Colon (tissue), 2 donors: ENCODE measurements at regions not wholly inside any gene's neighbourhood (a gene's known extent, or its start where the extent isn't known, plus 50 kb on each side); places are given as distances from the start of the nearest gene placed in this dataset.
"Not testable (repeated sequence)": the region's sequence is repeated elsewhere in the genome, so short reads cannot be mapped to it uniquely, and the experiment has no call there.

ENCODE experiments used
- FAIRE-seq: peaks from 2 replicates; lab custom pipeline; 2012; peaks lifted over from hg19 to GRCh38; lab: Jason Lieb, UNC
- donor health status: control.
- donor health status: control.

DNA sequence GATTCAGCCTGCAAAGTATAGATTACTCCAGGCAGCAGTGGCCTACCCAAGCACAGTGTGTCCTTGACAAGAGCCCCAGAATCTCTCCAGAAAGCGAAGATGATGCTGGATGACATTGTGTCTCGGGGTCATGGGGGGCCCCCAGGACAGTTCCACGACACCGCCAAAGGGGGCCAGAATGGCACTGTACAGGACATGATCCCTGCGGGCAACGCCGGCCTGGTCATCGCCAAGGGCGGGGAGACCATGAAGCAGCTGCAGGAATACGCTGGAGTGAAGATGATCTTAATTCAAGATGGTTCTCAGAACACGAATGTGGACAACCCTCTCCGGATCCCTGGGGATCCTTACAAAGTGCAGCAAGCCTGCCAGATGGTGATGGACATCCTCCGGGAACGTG is 107.0 kb upstream of the MTAP start:
- FAIRE-seq: no peak

DNA sequence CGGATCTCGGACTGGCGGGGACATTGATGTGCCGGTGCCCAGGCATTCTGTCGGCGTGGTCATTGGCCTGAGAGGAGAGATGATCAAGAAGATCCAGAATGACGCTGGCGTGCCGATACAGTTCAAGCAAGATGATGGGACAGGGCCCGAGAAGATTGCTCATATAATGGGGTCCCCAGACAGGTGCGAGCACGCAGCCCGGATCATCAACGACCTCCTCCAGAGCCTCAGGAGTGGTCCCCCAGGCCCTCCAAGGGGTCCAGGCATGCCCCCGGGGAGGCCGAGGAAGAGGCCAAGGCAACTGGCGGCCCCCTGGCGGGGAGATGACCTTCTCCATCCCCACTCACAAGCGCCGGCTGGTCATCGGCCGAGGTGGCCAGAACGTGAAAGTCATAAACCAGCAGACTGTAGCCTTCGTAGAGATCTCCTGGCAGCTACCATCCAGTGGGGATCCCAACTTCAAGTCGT is 106.5 kb upstream of the MTAP start:
- no peak for FAIRE-seq

DNA sequence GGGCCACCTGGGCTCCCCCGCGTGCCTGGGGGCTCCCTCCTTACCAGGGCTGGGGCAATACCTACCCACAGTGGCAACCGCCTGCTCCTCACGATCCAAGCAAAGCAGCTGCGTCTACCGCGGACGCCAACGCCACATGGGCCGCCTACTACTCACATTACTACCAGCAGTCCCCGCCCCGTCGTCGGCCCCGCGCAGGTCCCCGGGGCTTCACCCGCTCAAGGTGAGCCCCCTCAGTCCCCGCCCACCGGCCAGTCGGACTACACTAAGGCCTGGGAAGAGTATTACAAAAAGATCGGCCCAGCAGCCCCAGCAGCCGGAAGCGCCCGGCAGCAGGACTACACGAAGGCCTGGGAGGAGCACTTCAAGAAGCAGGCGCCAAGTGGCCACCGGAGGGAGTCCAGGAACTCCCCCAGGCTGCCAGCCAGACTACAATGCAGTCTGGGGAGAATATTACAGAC is 106.0 kb upstream of the MTAP start:
- FAIRE-seq: no peak

DNA sequence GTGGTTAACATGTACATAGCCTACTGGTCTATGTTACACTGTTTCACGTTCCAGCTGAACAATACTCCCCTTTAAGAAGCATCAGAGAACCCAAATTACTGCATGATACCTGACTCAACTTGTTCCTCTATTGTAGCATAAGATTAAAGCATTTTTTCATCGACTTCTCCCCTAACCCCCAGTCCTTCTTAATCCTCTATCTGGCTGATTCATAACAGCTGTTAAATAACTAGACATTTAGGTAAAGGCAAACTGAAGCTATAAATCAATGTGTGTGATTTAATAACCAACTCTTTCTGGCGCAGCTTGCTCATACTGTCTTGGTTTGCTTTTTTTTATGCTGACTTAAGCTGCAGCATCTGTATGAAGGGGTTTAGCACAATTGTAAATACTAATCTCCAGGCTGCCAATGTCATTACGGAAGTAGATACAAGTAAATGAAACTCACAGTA is 94.2 kb upstream of the MTAP start:
- FAIRE-seq: no peak

DNA sequence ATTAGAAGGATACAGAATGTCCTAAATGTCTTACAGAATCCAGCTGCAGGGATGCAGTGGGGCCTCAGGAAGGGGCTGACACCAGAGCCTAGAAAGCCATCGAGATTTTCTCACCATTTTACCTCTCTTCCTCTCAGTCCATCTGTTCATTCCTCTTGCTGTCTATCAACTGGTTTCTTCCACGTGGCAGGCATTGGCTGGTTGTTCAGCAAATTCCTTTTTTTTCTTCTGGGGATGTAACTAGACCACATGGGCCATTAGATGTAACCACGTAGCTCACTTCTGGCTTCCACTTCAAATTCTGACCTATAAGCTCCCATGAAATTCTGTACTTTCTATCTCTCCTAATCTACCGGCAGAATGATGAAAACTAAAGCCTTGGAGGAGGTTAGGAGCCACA is 93.6 kb upstream of the MTAP start:
- no peak for FAIRE-seq

DNA sequence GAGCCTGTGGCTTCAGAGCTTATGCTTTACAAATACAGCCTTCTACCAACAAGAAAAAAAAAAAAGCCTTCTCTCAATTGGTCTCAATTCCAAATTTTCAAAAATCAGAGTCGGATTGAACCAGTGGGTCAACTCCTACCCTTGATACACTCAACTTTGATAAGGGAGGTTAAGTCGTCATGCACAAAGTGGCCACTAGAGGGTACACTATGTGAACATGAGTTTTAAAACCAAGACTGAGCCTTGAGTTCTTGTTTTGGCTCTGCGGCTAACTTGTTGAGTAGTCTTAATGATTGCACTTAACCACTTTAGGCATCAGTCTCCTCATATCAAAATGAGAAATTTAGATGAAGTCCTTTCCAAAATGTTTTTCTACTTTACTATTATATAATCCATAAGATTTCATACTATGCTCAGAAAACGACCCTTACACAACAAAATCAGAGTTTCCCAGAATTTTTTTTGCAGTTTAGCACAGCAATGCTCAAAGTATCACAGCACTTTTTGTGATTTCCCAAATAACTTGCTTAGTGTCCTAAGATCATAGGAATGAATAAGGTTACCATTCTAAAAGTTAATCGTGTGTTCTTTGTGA is 92.9 kb upstream of the MTAP start:
- no peak for FAIRE-seq

DNA sequence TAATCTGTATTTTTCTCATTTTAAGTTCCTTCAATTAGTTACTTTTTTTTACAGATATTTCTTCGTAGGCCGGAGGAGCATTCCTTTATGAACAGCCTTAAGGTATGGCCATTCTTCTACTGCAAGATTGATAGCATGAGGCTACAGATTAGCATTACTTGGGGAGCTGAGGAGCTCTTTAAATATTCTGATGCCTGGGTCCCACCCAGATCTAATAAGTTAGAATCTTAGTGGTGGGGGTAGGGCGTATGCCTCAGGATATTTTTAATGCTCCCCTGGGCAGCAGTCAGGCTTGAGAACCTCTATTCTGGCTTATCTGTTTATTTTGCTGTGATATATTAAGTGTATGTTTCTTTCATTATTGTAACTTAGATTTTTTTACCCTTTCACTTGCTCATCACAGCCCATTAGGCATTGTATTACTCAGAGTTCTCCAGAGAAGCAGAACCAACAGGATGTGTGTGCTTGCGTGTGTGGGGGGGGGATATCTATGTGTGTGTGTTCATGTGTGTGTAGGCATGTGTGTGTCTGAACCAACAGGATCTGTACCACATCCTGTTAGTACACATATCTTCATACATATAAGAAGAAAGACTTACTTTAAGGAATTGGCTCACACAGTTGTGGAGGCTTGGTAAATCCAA is 91.8 kb upstream of the MTAP start:
- no peak for FAIRE-seq

DNA sequence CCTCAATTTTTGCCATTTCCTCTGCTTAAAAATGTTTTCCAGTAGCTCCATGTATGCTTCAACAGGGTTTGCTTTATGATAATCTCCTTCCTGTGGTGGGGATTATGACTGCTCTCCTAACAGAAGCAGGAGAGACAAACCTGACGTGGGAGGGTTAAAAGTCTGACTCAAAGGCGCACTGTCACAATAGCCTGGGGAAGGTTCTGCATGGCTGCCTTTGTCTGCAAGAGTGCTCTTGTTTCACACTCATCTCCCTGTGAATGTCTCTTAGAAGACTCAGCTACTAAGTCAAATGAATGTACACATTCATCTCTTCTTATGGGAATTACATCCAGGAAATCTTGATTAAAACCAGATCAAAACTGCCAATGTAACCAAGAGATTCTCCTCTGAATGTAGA is 90.9 kb upstream of the MTAP start:
- no peak for FAIRE-seq

DNA sequence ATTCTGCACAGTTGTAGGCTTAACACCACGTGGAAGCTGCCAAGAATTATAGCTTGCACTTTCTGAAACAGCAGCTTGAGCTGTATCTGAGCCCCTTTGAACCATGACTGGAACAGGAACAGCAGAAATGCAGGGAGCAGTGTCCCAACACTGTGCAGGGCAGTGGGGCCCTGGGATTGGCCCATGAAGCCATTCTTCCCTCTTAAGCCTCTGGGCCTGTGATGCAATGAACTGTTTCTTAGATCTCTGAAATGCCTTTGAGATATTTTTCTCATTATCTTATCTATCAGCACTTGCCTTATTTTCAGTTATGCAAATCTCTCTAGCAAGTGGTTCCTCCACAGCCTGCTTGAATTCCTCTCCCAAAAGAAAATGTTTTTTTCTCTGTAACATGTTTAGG is 87.0 kb upstream of the MTAP start:
- no peak for FAIRE-seq

DNA sequence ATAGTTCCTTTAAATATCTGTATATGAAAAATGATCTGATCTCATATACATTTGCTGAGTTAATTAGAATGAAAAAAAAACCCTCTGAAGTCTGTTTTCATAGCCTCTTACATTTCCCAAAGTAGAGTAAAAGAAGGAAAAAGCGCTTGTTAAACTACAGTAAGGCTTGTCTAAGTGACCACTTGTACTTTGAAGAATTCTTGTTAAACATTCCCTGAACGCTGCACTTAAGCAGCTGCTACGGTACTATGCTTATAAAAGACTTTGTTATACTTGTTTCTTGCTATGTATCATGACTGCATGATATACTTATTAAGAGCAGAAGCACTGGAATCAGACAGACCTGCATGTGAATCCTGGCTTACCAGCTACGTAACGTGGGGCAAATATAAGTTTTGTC is 81.7 kb upstream of the MTAP start:
- no peak for FAIRE-seq

DNA sequence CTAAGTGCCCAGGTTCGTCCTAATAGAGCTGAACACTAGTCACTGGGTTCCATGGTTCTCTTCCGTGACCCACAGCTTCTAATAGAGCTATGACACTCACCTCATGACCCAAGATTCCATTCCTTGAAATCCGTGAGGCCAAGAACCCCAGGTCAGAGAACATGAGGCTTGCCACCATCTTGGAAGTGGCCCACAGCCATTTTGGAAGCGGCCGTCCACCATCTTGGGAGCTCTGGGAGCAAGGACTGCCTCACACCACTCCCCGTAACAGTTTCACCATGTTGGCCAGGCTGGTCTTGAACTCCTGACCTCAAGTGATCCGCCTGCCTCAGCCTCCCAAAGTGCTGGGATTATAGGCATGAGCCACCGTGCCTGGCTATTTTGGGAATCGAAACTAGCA is 75.0 kb upstream of the MTAP start:
- not testable (repeated sequence) for FAIRE-seq

DNA sequence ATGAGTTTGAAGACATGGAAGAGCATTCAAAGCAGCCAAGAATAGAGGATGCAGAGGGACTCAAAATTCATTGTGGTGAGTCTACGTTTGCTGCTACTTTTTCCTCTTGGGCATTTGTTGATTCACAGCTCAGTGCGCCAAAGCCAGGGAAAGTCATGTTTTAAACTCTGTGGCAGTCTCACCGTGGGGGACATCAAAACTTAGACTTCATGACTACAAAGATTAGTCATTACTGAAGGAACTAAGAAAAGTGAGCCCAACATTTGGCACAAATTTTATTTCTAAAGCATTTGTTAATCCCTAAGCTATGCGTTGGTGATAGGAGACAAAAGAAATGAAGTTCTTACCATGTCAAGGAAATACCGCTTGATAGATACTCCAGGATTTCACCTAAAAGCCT is 73.7 kb upstream of the MTAP start:
- FAIRE-seq: no peak

DNA sequence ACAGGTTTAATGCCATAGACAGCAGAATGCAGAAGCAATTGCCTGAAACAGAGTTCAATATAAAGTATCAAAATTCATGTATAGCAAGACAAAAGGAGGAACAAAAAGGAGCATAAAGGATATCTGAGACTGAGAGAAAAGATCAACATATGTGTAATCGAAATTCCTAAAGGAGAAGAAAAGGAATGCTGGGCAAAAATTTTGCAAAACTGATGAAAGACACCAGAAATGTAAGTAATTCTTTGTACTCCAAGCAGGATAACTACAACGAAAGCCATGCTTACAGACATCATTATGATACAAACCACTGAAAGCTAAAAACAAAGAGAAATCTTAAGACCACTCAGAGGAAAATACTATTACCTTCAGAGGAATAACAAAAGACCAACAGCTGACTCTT is 72.8 kb upstream of the MTAP start:
- FAIRE-seq: no peak

DNA sequence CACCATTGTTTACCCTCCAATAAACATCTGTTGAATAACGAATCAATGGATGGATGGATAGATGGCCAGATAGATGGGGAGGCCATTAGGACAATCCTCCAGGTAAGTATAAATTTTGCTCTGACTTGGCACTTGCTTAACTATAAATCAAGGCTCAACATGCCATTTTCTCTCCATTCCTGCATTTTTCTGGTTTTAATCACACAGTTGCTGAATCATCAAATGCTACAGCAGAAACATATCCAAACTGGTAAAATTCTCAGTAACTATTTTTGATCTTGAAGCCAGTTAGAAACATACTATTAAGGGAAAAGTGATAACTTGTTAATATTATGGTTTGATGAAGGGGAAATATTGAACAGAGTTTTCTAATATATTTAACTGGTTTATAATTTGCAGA is 71.5 kb upstream of the MTAP start:
- FAIRE-seq: no peak

DNA sequence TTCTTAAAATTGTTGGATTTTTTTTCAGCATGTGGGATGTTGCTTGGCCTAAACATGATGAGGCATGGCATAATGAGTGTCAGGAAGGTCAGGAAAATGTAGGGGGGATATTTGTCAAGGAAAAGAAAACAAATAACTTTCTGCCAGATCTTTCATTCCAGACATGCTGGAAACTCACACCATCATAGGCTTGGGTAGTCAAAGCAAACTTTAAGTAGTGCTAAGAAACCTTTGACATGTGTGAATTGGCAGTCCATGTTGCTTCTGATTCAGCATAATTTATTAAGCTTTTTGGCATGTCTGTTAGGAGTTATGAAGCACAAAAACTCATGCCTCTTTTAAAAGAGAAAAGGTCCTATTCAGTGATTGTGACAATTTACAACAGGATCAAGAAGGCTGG is 61.3 kb upstream of the MTAP start:
- FAIRE-seq: no peak

DNA sequence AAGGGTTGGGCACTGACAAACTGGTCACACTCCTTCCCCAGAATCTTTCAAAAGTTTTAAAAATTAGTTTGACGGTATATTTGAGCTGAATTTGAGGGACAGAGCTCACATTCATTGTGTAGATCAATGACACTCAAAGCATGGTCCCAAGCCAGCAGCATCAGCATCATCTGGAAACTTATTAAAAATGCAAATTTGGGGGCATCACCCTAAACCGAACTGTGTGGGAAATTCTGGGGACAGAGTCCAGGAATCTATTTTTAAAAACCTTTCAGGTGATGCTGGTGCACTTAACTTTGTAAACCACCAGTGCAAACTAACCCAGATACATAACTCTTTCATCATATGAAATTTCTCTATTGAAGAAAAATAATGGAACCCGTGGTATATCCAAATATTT is 58.1 kb upstream of the MTAP start:
- no peak for FAIRE-seq

DNA sequence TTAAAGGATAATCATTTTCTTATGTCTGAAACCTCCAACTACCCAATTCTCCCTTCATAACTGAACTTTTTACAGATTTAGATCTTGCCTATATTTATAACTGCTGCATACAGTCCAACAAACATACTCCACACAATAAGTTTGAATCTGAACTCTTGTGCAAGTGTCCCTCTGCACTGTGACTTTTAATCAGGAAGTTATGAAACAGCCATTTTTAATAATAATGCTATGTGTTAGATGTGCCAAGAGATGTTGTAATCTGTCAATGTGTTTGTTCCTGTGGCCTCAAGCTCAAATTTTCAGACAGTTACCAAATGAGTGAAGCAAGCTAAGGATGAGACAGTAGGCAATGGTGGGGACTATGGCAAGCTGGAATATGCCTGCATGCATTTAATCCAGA is 57.6 kb upstream of the MTAP start:
- FAIRE-seq: no peak

DNA sequence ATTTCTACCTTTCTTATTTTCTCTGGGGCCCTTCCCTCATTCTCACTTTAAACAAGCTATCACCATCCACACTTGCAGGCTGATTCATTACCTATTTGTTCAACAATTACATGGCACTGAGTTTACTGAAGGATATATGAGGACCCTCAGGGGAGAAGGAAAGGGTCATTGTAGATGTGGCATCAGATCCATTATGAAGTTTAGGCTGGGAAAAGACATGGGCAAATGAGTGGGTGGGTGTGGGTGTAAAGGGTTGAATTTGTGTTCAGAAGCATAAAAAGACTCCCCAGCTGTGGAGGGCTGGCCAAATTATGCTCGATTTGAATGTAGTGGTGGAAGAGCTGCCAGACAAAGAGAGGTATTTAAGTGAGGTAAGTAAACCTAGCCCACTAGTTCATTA is 55.9 kb upstream of the MTAP start:
- FAIRE-seq: no peak

DNA sequence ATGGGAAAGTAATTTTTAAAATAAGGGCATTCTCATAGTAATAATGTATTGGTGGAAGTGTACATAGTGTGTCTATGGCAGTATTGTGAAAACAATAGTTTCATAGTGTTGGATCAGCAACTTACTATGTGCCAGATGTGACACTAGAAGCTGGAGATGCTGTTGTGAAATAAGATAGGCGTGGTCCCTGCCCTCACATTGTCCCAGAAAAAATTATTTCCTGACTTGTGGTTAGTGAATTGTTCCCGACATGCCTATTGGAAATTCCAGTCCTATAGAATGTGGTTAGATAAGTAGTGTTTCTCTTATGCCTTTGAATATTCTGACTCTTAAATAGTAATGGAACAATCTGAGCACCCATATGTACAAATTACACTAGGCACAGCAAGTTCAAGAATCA is 55.3 kb upstream of the MTAP start:
- FAIRE-seq: no peak

DNA sequence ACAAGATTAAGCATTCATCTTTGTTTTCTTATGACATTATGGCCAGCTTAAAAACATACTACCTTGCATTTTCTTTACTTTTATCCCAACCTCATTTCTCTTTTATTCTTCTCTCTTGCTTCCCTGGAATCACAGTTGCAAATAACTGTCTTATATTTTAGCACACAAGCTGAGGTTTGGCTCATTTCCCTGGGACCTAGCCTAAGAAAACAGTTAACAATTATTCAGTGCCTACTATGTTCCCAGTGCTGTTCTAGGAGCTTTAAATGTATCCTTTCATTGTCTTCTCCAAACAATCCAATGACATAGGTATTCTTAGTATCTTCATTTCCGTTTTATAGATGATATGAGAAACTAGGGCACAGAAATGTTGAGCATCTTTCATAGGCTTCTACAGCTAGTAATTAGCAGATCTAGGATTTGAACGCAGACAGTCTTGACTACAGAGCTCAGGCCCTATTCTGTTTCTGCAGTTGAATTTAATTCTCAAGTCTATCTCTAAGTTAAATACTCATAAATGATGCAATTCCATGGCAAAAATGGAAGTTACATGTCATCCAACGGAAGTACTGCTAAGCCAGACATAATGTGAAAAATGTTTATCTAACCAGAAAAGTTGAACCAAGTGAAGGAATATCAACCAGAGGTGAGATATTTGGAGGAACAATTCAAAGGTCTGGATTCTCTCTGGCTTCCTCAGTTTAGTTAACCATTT is 52.3 kb upstream of the MTAP start:
- FAIRE-seq: no peak

DNA sequence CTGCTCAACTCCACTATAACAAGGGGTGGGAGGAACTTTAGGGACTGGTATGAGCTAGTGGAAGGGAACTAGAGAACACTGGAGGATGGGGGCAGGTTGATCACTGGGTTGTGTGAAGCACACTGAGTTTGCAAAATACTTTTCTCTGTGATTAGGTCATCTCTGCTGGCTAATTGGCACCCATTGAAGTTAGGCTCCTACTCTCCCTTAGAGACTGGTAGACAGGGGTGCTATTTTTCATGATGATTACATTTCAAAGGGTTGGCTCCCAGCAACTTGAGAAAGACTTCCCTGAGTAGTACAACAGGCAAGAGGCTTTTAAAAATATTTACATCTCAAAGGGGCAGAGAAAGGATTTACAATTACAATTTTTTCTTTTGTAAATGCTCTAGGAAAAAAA is 50.4 kb upstream of the MTAP start:
- FAIRE-seq: no peak
